Adrenal gland (tissue), 9 donors: ENCODE measurements at regions not wholly inside any gene's neighbourhood (a gene's known extent, or its start where the extent isn't known, plus 50 kb on each side); places are given as distances from the start of the nearest gene placed in this dataset.

Experiments
- DNase-seq, 7 donors: peaks; one replicate each; pipeline ENCODE4 v3.0.0-alpha.2; 2019 to 2020
- H3K27ac ChIP-seq, 5 donors: fragments of 200-600 bp; sonication (generic) in 4 of 5; 1 replicate in 3 of 5; 2 replicates in 2 of 5; pipeline versions ENCODE4 v1.5.1 to v1.8.0; 2016 to 2020; ENCODE audit warnings: mild to moderate bottlenecking in 1 of 5
- H3K27me3 ChIP-seq: fragments of 200-600 bp; 2 replicates; pipeline ENCODE4 v1.8.0; 2021
- H3K36me3 ChIP-seq, 2 donors: fragments of 200-600 bp; replicated peaks in 1 of 2; 1 replicate in 1 of 2; 2 replicates in 1 of 2; pipeline versions ENCODE4 v1.5.1 to v1.8.0; 2018 to 2022
- H3K4me1 ChIP-seq, 2 donors: fragments of 200-600 bp; replicated peaks in 1 of 2; 1 replicate in 1 of 2; 2 replicates in 1 of 2; pipeline versions ENCODE4 v1.5.1 to v1.8.0; 2018 to 2021
- H3K4me3 ChIP-seq, 4 donors: fragments of 200-600 bp; sonication (generic) in 3 of 4; one replicate each; pipeline ENCODE4 v1.5.1; 2016 to 2018
- H3K9me3 ChIP-seq, 3 donors: fragments of 200-600 bp; sonication (generic) in 1 of 3; replicated peaks in 1 of 3; 1 replicate in 2 of 3; 2 replicates in 1 of 3; pipeline versions ENCODE4 v1.5.1 to v1.8.0; 2016 to 2021
- POLR2A ChIP-seq, 2 donors: fragments of 450-650 bp; IDR thresholded peaks; one replicate each; pipeline ENCODE4 v1.6.1; 2017; ENCODE audit warnings: antibody characterized with exemption in 2 of 2, mild to moderate bottlenecking in 2 of 2, moderate library complexity in 1 of 2
- WGBS, 4 donors: extraction: QIAGEN DNeasy Blood & Tissue Kit in 2 of 4; methylation state at CpG; one replicate each; pipeline versions ENCODE4 v1.1.5 to v1.1.7; 2013 to 2017; 5-methylcytosine and 5-hydroxymethylcytosine counted together
- intact Hi-C, 2 donors: fragments of 100-400 bp; cut with DNase I; formaldehyde crosslinking; loops; one replicate each; pipeline versions ENCODE4 v1.14.1 to v1.15.0; 2022 to 2023
- TF ChIP-seq, protein P1 (sequence below), 6 experiments: fragments of 450-650 bp in 4 of 6; fragments of 200-600 bp in 2 of 6; sonication (generic) in 1 of 6; IDR thresholded peaks; 1 replicate in 5 of 6; 2 replicates in 1 of 6; pipeline versions ENCODE4 v1.5.1 to v1.8.0; 2016 to 2021; ENCODE audit warnings: antibody characterized with exemption in 6 of 6, mild to moderate bottlenecking in 2 of 6, moderate library complexity in 1 of 6
- donor health status: healthy with polysubstance abuse.
- donor health status: Bipolar disorder and iron deficiency.
- donor health status: DM: yes; HTN: yes; CAD: no.
- donor health status: DM: no; HTN: no; CAD: no.
- donor health status: DM: no; HTN: no; CAD: no.

- WGBS, 4 donors: 75 to 84% (median 79%) methylated on average over 2 of the region's 2 CpGs
- intact Hi-C loops: no loop called here
- Histone ChIP-seq H3K36me3 (no peaks in the 10 kb centered on the region), H3K27me3 (no peaks in the 10 kb centered on the region), H3K4me3 (no peak overlapping the region), H3K27ac (no peak overlapping the region), H3K4me1 (no peaks in the 10 kb centered on the region), H3K9me3 (no peaks in the 10 kb centered on the region)
- TF ChIP-seq, protein P1, sequence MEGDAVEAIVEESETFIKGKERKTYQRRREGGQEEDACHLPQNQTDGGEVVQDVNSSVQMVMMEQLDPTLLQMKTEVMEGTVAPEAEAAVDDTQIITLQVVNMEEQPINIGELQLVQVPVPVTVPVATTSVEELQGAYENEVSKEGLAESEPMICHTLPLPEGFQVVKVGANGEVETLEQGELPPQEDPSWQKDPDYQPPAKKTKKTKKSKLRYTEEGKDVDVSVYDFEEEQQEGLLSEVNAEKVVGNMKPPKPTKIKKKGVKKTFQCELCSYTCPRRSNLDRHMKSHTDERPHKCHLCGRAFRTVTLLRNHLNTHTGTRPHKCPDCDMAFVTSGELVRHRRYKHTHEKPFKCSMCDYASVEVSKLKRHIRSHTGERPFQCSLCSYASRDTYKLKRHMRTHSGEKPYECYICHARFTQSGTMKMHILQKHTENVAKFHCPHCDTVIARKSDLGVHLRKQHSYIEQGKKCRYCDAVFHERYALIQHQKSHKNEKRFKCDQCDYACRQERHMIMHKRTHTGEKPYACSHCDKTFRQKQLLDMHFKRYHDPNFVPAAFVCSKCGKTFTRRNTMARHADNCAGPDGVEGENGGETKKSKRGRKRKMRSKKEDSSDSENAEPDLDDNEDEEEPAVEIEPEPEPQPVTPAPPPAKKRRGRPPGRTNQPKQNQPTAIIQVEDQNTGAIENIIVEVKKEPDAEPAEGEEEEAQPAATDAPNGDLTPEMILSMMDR (IDR thresholded peaks at IDR 0.05): no peak
- no peak for TF ChIP-seq POLR2A (IDR thresholded peaks at IDR 0.05)
- DNase-seq: no peak
These were observed 401.1 kb downstream of the EFNA5 start for GRCh38 chr5:107269678-107270077.

DNA sequence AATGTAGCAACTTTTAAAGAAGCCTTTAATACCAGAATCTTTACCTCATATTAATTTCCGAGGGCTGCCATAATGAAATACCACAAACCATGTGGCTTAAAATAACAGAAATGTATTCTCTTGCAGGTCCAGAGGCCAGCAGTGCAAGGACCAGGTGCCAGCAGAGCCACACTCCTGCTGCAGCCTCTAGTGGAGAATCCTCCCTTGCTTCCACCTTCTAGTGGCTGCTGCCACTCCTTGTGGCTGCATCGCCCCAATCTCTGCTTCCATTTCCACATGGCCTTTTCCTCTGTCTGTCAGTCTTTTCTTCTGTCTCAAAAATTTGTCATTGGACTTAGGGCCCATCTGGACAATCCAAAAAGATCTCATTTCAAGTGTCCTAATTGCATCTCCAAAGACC, 401.5 kb downstream of the EFNA5 start:
- H3K4me3 ChIP-seq: no peak overlapping the region
- H3K9me3 ChIP-seq: no peaks in the 10 kb centered on the region
- no peak for TF ChIP-seq POLR2A (IDR thresholded peaks at IDR 0.05)
- TF ChIP-seq, protein P1 (IDR thresholded peaks at IDR 0.05): no peak
- no peak overlapping the region for H3K27ac ChIP-seq
- WGBS, 4 donors: 72 to 83% (median 80%) methylated on average over 2 of the region's 2 CpGs
- H3K4me1 ChIP-seq: no peaks in the 10 kb centered on the region
- no peaks in the 10 kb centered on the region for H3K27me3 ChIP-seq
- H3K36me3 ChIP-seq: no peaks in the 10 kb centered on the region
- DNase-seq: no peak
- intact Hi-C loops: no loop called here

- DNase-seq: no peak
- 56 to 68% (median 63%) methylated on average over 2 of the region's 2 CpGs for WGBS, 4 donors
- H3K27me3 ChIP-seq: no peaks in the 10 kb centered on the region
- H3K4me3 ChIP-seq: no peak overlapping the region
- no peaks in the 10 kb centered on the region for H3K4me1 ChIP-seq
- H3K27ac ChIP-seq: no peak overlapping the region
- TF ChIP-seq POLR2A (IDR thresholded peaks at IDR 0.05): no peak
- TF ChIP-seq, protein P1 (IDR thresholded peaks at IDR 0.05): no peak
- intact Hi-C loops: no loop called here
- H3K9me3 ChIP-seq: no peaks in the 10 kb centered on the region
- no peaks in the 10 kb centered on the region for H3K36me3 ChIP-seq
These were observed 402.5 kb downstream of the EFNA5 start for GRCh38 chr5:107268241-107268640.

DNA sequence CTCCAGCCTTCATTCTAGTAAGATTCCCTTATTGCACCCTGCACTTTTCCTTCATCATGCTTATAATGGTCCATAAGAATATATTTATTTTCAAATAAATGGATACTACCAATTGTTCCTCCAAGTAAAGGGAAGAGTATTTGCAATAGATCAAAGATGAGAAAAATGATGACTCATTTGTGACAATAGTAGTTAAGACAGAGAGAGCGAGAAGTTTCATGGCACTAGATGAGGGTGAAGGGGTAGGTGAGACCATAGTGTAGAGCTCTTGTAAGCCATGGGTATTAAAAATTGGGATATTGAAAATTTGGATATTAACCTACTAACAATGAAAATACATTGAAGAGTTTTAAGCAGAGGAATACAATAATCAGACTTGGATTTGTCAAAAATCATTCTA, 404.6 kb downstream of the EFNA5 start:
- 91 to 100% (median 95%) methylated on average over 1 of the region's 1 CpG for WGBS, 4 donors
- intact Hi-C loops: no loop called here
- TF ChIP-seq POLR2A (IDR thresholded peaks at IDR 0.05): no peak
- TF ChIP-seq, protein P1 (IDR thresholded peaks at IDR 0.05): no peak

More for the DNA sequence above, 404.6 kb downstream of the EFNA5 start:
- Histone ChIP-seq H3K4me3 (no peak overlapping the region), H3K27me3 (no peaks in the 10 kb centered on the region), H3K36me3 (no peaks in the 10 kb centered on the region), H3K27ac (no peak overlapping the region), H3K9me3 (no peaks in the 10 kb centered on the region), H3K4me1 (no peaks in the 10 kb centered on the region)
- DNase-seq: no peak
